ENCODE measurements at regions not wholly inside any gene's neighbourhood (a gene's known extent, or its start where the extent isn't known, plus 50 kb on each side); places are given as distances from the start of the nearest gene placed in this dataset.

DNA sequence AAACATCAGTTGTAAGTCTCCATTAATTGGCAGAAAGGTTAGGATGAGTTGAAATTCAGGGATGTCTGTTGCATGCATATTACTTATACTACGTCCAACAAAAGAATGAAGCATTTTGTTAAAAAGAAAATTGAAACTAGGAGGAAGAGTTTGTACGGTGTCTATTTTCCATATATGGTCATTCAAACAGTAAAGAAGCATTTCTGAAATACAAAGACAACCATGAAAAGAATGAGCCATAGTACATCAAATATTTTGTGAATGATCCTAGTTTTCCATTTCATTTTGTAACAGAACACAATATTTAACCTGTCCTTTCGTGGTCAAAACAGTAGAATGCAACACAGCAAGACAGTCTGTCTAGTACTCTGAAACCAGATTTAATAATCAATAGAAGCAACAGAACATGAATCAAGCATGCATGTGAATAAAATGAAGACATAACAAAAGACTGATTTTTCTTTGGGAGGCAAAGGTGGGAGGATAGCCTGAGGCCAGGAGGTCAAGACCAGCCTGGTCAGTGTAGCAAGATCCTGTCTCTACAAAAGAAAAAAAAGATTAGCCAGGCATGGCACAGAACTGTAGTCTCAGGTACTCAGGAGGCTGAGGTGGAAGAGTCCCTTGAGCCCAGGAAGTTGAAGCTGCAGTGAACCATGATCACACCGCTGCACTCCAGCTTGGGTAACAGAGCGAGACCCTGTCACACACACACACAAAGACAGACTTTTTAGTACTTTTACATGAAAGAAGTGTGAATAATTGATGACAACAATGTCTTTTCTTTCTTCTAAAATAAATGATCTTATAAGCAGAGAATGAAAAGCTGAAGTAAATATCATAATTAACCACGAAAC, 156.0 kb downstream of the LRIG3 start:
- no TSS peak for BruUV-seq (replicated peaks)
- no peak overlapping the region for H3K4me2 ChIP-seq (ENCODE audit: low read length)
- CTCF ChIA-PET: no interaction called here

More for the DNA sequence above, 156.0 kb downstream of the LRIG3 start:
- intact Hi-C loops (cut with micrococcal nuclease): loop anchor here (5.0 kb wide), 1 partner anchor 117 kb away; no protein-coding TSS in a partner anchor
- H3K79me2 ChIP-seq (ENCODE audit: insufficient read depth, low read length): no peaks in the 10 kb centered on the region
- no peaks in the 10 kb centered on the region for H3K9me3 ChIP-seq (ENCODE audit: control insufficient read depth in 1 of 2, insufficient read depth in 1 of 2, low read depth in 1 of 2, low read length in 2 of 2)
- no peak overlapping the region for H3K27ac ChIP-seq (ENCODE audit: low read depth, low read length)
- RAD21 ChIA-PET (ENCODE audit: low non-redundant PET in 1 of 2, low total read pairs in 2 of 2, uncharacterized antibody in 2 of 2, unreplicated experiment in 2 of 2): no interaction called here
- no peak for ATAC-seq
- no peak overlapping the region for H3K9ac ChIP-seq (ENCODE audit: low read length)
- no peak for TF ChIP-seq ZFX (IDR thresholded peaks at IDR 0.05)
- TF ChIP-seq ZNF274 (IDR thresholded peaks at IDR 0.05; ENCODE audit: low read depth, low read length): no peak
- TF ChIP-seq RAD21 (IDR thresholded peaks at IDR 0.05; ENCODE audit: low read depth): no peak
- no peak for TF ChIP-seq EZH2phosphoT487 (IDR thresholded peaks at IDR 0.05; ENCODE audit: borderline replicate concordance)
- TF ChIP-seq SP1 (IDR thresholded peaks at IDR 0.05; ENCODE audit: low read depth): no peak
- TF ChIP-seq, protein P1, sequence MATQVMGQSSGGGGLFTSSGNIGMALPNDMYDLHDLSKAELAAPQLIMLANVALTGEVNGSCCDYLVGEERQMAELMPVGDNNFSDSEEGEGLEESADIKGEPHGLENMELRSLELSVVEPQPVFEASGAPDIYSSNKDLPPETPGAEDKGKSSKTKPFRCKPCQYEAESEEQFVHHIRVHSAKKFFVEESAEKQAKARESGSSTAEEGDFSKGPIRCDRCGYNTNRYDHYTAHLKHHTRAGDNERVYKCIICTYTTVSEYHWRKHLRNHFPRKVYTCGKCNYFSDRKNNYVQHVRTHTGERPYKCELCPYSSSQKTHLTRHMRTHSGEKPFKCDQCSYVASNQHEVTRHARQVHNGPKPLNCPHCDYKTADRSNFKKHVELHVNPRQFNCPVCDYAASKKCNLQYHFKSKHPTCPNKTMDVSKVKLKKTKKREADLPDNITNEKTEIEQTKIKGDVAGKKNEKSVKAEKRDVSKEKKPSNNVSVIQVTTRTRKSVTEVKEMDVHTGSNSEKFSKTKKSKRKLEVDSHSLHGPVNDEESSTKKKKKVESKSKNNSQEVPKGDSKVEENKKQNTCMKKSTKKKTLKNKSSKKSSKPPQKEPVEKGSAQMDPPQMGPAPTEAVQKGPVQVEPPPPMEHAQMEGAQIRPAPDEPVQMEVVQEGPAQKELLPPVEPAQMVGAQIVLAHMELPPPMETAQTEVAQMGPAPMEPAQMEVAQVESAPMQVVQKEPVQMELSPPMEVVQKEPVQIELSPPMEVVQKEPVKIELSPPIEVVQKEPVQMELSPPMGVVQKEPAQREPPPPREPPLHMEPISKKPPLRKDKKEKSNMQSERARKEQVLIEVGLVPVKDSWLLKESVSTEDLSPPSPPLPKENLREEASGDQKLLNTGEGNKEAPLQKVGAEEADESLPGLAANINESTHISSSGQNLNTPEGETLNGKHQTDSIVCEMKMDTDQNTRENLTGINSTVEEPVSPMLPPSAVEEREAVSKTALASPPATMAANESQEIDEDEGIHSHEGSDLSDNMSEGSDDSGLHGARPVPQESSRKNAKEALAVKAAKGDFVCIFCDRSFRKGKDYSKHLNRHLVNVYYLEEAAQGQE (IDR thresholded peaks at IDR 0.05; ENCODE audit: low read depth): no peak
- TF ChIP-seq ELF1 (IDR thresholded peaks at IDR 0.05; ENCODE audit: borderline replicate concordance, low read depth): no peak
- TF ChIP-seq SRF (IDR thresholded peaks at IDR 0.05; ENCODE audit: low read depth): no peak
- TF ChIP-seq CTCF (IDR thresholded peaks at IDR 0.05 in 2 of 3, conservative IDR thresholded peaks at IDR 0.05 in 1 of 3; ENCODE audit: borderline replicate concordance in 1 of 3, insufficient read depth in 1 of 3, low read depth in 2 of 3, low read length in 2 of 3): no peak
- no peak for TF ChIP-seq EGR1 (IDR thresholded peaks at IDR 0.05; ENCODE audit: low read depth)
- TF ChIP-seq, protein P2, sequence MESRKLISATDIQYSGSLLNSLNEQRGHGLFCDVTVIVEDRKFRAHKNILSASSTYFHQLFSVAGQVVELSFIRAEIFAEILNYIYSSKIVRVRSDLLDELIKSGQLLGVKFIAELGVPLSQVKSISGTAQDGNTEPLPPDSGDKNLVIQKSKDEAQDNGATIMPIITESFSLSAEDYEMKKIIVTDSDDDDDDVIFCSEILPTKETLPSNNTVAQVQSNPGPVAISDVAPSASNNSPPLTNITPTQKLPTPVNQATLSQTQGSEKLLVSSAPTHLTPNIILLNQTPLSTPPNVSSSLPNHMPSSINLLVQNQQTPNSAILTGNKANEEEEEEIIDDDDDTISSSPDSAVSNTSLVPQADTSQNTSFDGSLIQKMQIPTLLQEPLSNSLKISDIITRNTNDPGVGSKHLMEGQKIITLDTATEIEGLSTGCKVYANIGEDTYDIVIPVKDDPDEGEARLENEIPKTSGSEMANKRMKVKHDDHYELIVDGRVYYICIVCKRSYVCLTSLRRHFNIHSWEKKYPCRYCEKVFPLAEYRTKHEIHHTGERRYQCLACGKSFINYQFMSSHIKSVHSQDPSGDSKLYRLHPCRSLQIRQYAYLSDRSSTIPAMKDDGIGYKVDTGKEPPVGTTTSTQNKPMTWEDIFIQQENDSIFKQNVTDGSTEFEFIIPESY (IDR thresholded peaks at IDR 0.05; ENCODE audit: extremely low read depth, insufficient replicate concordance, low read length): no peak
- TF ChIP-seq EZH2 (IDR thresholded peaks at IDR 0.05): no peak
- H3K9me2 ChIP-seq (ENCODE audit: insufficient read depth): no peaks in the 10 kb centered on the region
- POLR2A ChIA-PET: no interaction called here
- DNase-seq (ENCODE audit: low read depth, low spot score): no peak
- no peaks in the 10 kb centered on the region for H3K36me3 ChIP-seq (ENCODE audit: control insufficient read depth in 1 of 2, insufficient read depth in 2 of 2, low read length in 2 of 2)
- H3K27me3 ChIP-seq (ENCODE audit: insufficient read depth, low read length): no peaks in the 10 kb centered on the region
- H2AFZ ChIP-seq (ENCODE audit: low read depth, low read length, poor library complexity, severe bottlenecking): no peak overlapping the region
- no peak overlapping the region for H3K4me3 ChIP-seq (replicated peaks in 1 of 2; ENCODE audit: low read depth in 1 of 2, low read length in 2 of 2)
- H4K20me1 ChIP-seq (ENCODE audit: insufficient read depth): no peaks in the 10 kb centered on the region
- no peaks in the 10 kb centered on the region for H3K4me1 ChIP-seq (ENCODE audit: control insufficient read depth in 1 of 2, insufficient read depth in 2 of 2, low read length in 2 of 2)
